ENCODE measurements at regions not wholly inside any gene's neighbourhood (a gene's known extent, or its start where the extent isn't known, plus 50 kb on each side); places are given as distances from the start of the nearest gene placed in this dataset.
"Not testable (repeated sequence)": the region's sequence is repeated elsewhere in the genome, so short reads cannot be mapped to it uniquely, and the experiment has no call there.

DNA sequence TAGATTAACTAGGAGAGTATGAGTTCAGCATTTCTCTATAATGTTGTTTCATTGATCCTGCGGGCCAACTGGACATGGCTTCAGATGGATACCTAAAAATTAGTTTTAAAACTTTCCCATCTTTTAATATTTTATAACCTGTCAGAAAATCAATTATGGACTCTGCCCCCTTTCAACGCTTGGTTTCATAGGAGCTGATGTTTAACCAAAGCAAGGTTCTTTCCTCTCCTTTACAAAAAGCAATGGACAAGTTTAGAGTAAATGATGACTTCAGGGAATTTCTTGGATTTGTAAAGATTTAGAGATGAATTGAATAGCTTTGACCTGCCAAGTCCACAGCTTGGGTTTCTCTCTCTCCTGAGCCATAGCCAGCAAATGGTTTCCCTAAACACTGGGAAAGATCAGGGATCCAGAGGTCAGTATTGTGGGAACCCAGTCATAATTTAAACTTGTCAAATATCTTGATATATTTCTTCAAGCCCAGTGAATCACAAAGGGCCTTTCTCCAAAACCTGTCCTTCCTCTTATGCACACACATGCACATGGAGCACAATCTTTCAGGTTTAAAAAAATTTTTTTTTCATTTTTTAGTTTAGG lies 177.1 kb downstream of the EVX1 start:
- DNase-seq: no peak

DNA sequence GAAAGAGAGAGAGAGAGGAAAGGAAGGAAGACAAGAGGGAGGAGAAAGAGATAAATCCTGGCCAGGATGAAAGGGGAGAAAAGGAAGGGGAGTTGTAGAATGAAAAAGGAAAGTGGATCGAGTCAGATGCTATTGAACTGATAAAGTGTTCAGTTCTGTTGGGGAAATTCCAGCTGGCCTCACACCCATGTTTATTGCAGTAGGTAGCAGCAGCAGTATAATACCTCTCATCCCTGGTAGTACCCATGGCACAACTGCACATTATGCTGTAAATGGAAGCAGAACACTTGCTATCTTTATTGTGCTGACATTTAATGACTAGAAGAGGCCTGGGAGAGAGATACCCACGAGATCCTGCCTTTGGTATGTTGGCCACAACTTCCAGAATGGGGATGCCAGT lies 178.1 kb downstream of the EVX1 start:
- no peak for DNase-seq

GRCh38 chr7:27423290-27423689 lies 180.7 kb downstream of the EVX1 start:
- DNase-seq: no peak

GRCh38 chr7:27423821-27424220 lies 181.2 kb downstream of the EVX1 start:
- no peak for DNase-seq

GRCh38 chr7:27424231-27424630 lies 181.6 kb downstream of the EVX1 start:
- DNase-seq: no peak

DNA sequence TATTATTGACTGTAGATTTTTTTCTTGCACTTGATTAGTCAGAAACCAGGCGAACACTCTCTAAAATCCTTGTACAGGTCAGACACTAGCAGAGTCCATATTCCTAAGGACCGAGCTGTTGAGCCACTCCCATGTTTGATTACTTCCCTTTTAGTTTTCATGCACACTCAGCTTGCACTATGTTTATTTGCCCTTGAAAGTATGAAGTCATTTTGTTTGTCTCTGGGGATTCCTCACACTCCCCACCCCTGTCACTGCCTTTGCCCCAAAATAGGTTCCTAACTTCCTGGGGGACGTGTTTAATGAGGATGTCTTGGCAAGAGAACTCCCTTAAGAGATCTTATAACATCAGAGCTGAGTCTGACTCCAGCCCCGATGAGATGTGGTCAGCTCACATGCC lies 182.1 kb downstream of the EVX1 start:
- DNase-seq: no peak

DNA sequence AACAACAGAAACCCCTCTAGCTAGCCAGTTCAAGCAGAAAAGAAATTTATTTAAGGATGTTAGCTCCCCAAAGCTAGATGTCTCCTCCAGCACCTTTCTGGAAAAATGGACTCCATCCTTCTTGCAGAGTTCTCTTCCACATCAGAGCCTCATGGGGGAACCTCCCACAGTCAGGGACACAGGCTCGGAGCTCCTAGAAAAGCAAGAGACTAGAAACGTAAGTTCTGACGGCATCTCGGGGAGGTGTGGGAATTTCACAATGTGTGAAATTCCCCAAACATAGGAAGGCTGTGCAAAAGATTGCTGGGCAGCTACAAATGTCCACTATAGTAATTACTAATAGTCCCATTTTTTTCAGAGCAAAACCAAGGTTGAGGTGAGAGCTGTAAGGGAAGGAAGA lies 184.8 kb downstream of the EVX1 start:
- DNase-seq: no peak

DNA sequence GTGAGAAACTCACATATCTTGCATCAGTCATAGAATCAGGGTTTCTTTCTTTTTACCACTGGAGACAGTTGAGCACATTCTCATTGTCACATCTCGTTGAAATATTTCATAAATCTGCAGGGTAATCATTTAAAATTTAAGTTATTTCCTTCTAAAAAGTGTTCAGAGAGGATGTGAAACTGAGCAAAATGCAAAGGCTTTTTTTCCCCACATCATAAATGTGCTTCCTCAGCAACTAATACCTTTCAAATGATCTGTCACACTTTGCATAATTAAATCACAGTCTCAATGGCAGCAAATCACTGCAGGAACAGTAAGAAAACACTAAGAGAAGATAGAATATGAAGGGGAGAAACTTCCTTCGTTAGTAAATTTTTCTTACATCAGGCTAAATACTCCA lies 187.5 kb downstream of the EVX1 start:
- DNase-seq: no peak

DNA sequence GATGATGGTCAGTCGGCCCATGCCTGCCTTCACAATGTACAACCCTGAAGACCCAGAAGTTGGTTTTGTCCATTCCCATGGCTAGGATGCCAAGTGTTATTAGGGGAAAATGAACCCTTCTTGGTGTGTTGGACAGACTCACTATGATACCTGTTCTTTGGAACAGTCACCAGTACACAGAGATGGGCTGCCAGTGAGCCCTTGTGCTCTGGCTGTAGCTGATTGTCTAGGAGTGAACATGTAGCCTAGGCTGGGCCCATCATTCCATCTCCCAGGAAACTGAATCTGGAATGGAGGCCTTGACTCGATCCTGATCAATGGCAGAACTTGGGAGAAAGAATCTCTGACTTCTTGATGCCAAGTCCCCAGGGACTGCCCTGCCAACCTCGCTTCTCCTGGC lies 188.9 kb downstream of the EVX1 start:
- DNase-seq: no peak

GRCh38 chr7:27433581-27433980 lies 191.0 kb downstream of the EVX1 start:
- DNase-seq: no peak

- DNase-seq: no peak
These were observed 192.3 kb downstream of the EVX1 start for GRCh38 chr7:27434756-27435400.

DNA sequence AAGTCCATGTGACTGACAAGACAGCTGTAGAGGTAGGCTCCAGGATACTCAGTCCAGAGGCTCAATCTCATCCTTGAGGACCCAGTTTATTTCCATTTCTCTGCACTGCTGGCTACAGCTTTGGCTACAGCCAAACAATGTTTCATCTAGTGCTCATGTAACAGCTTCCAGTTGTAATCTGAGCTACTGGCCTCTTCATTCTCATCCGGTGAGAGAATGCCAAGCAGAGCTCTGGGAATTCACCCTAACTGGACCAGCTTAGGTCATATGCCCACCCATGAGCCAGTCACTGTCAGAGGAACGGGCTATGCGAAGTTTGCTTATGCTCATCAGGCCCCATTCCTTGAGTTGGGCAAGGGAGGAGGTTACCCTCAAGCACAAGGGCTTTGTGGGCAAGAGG lies 192.9 kb downstream of the EVX1 start:
- no peak for DNase-seq

- DNase-seq: no peak
These were observed 196.4 kb downstream of the EVX1 start for GRCh38 chr7:27438881-27439589.

DNA sequence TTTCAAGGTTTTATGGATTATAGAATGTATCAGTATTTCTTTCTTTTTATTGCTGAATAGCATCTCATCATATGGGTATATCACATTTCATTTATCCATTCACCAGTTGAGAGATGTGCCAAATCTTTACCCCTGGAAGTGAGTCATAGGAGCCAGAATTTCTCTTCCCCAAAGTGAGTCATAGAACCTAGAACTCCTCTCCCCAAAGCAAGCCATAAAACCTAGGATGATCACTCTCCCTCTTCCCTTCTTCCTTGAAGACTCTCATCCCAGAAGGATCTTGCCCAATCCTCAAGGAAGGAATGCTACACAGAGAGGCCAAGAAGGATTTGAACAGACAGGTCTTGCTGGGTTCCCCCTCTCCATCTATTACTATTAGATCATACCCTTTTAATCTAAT lies 199.9 kb downstream of the EVX1 start:
- DNase-seq: no peak

DNA sequence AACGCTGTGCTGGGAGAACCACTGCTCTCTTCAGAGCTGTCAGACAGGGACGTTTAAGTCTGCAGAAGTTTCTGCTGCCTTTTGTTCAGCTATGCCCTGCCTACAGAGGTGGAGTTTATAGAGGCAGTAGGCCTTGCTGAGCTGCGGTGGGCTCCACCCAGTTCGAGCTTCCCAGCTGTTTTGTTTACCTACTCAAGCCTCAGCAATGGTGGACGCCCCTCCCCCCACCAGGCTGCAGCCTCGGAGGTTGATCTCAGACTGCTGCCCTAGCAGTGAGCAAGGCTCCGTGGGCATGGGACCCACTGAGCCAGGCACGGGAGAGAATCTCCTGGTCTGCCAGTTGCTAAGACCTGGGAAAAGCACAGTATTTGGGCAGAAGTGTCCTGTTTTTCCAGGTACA lies 206.4 kb downstream of the EVX1 start:
- not testable (repeated sequence) for DNase-seq

- no peak for DNase-seq
These were observed 208.8 kb downstream of the HIBADH start for GRCh38 chr7:27453702-27454405.

GRCh38 chr7:27457120-27457519 lies 205.6 kb downstream of the HIBADH start:
- not testable (repeated sequence) for DNase-seq

- not testable (repeated sequence) for DNase-seq
These were observed 204.8 kb downstream of the HIBADH start for GRCh38 chr7:27457603-27458565.

DNA sequence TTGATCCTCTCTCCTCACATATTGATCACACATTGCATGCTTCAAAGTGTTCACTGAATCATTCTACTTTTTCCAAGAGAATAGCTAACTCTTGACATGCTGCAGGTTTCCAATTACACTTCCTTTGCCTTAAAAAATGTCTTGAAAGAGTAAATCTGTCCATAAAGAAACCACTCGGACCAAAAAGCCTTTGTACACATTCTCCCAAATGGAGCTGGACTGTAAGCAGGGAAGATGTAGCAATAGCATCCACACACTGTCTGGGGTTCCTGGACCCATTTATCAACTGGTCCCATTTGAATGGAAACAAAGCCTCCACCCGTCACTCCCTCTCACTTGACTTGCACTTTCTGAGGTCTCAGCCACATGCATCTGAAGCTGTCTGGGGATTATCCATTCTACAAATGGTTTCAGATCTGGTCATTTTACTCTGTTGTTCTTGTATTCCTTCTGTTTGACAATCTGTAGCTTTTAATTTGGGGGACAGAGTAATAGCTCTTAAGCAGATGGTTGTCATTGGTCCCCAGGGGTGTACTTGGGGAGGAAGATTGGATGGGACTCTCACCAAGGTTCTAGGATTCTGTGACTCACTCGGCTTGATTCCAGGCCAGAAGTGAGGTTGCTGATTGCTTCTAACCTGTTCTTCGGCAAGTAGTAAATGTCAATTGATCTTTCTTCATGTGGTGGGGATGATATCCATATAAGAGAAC lies 203.5 kb downstream of the HIBADH start:
- peak; percentile 35 for DNase-seq

GRCh38 chr7:27459731-27460053 lies 203.0 kb downstream of the HIBADH start:
- no peak for DNase-seq

- no peak for DNase-seq
These were observed 200.0 kb downstream of the HIBADH start for GRCh38 chr7:27462575-27463270.

Measured in DMS 273 treated with DMSO at 0.1 percent for 48 hours (cell line).